ENCODE measurements at regions not wholly inside any gene's neighbourhood (a gene's known extent, or its start where the extent isn't known, plus 50 kb on each side); places are given as distances from the start of the nearest gene placed in this dataset.

DNA sequence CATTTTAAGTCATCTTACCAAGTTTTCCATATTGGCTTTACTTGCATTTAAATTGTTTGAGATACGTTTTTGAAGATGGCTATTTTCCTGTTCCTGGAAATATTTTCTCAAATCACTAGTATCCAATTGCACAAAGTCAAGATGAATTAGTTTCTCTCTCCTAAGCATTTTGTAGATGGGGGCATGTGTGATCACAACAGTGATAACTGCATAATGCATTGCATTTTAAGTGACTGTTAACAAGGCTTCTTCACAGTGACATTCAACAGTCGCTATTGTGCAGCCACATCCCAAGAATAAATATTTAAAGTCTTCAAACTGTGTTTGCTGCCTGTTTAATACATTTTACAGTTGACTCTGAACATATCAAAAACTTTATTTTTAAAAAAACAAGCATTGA is 694.2 kb upstream of the CDH7 start:
- no peaks in the 10 kb centered on the region for H3K36me3 ChIP-seq (ENCODE audit: low read depth)
- no peak for ATAC-seq
- H3K4me3 ChIP-seq, result no peak overlapping the region
- no peaks in the 10 kb centered on the region for H3K4me1 ChIP-seq (ENCODE audit: low read depth)
- intact Hi-C loops (cut with DNase I, micrococcal nuclease), result no loop called here
- TF ChIP-seq, protein P1, sequence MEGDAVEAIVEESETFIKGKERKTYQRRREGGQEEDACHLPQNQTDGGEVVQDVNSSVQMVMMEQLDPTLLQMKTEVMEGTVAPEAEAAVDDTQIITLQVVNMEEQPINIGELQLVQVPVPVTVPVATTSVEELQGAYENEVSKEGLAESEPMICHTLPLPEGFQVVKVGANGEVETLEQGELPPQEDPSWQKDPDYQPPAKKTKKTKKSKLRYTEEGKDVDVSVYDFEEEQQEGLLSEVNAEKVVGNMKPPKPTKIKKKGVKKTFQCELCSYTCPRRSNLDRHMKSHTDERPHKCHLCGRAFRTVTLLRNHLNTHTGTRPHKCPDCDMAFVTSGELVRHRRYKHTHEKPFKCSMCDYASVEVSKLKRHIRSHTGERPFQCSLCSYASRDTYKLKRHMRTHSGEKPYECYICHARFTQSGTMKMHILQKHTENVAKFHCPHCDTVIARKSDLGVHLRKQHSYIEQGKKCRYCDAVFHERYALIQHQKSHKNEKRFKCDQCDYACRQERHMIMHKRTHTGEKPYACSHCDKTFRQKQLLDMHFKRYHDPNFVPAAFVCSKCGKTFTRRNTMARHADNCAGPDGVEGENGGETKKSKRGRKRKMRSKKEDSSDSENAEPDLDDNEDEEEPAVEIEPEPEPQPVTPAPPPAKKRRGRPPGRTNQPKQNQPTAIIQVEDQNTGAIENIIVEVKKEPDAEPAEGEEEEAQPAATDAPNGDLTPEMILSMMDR (IDR thresholded peaks at IDR 0.05), result no peak
- DNase-seq, result no peak
- H3K9me3 ChIP-seq, result no peaks in the 10 kb centered on the region

DNA sequence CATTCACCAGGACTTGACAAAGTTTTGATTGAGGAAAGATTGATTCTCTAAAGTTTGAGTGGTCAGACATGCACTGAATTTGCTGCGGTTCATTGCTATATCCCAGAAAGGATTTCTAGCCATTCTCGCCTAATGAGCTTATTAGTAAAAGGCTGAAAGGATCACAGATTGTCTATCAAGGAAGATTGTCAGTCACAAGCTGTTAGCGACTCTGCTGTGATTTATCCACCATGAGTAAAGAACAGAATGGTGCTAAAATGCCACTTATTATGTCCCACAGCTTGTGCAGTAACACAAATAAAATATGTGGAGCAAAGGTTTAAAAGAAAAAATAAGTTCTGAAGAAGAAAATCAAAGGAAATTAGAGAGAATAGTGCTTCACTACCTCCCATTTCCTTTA is 701.2 kb upstream of the CDH7 start:
- TF ChIP-seq, protein P1 (IDR thresholded peaks at IDR 0.05), result no peak
- DNase-seq (no peak), ATAC-seq (no peak)
- Histone ChIP-seq H3K4me1 (ENCODE audit: low read depth) (no peaks in the 10 kb centered on the region), H3K9me3 (no peaks in the 10 kb centered on the region), H3K4me3 (no peak overlapping the region), H3K36me3 (ENCODE audit: low read depth) (no peaks in the 10 kb centered on the region)
- intact Hi-C loops (cut with DNase I, micrococcal nuclease), result no loop called here

DNA sequence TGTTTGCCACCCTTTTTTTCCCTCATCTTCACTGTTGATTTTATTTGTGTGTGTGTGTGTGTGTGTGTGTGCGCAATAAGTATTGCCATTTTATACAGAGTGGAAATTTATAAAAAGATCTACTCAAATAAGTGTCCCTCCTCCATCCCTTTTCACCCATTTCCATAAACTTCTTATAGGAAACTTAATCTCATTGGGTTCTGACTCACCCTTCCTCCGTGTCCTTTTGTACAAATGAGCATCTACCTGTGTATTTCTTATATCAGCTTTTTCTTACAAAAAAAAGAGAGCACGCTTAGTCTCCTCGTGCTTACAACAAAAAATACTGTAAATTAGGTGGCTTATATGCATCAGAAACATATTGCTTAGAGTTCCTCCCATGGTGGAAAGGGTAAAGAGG is 711.2 kb upstream of the CDH7 start:
- no peak for ATAC-seq
- DNase-seq, result no peak
- H3K9me3 ChIP-seq, result no peaks in the 10 kb centered on the region

DNA sequence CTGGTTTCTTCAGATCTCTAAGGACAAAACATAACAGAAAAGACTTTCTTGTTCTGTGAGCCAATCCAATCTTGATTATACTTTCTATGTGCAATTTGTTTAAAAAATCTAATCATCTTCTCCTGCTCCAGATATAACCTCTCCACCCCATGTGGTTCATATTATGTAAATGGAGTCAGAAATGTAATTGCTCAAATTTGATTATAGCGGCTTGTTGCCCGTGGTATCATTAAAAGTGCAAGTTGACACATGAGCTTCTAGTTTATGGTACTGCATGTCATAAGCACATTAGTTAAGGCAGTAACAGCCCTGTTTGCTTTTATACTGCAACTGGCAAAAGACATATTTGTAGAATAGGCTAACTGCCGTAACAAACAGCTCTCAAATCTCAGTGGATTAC is 715.1 kb upstream of the CDH7 start:
- ATAC-seq (no peak), DNase-seq (no peak)
- H3K36me3 ChIP-seq (ENCODE audit: low read depth), result no peaks in the 10 kb centered on the region
- H3K4me1 ChIP-seq (ENCODE audit: low read depth), result no peaks in the 10 kb centered on the region
- H3K9me3 ChIP-seq, result no peaks in the 10 kb centered on the region
- H3K4me3 ChIP-seq, result no peak overlapping the region
- intact Hi-C loops (cut with DNase I, micrococcal nuclease), result no loop called here
- TF ChIP-seq, protein P1 (IDR thresholded peaks at IDR 0.05), result no peak

More for the DNA sequence above, 711.2 kb upstream of the CDH7 start:
- H3K4me1 ChIP-seq (ENCODE audit: low read depth), result no peaks in the 10 kb centered on the region
- intact Hi-C loops (cut with DNase I, micrococcal nuclease), result no loop called here
- H3K36me3 ChIP-seq (ENCODE audit: low read depth), result no peaks in the 10 kb centered on the region
- TF ChIP-seq, protein P1 (IDR thresholded peaks at IDR 0.05), result no peak
- no peak overlapping the region for H3K4me3 ChIP-seq

DNA sequence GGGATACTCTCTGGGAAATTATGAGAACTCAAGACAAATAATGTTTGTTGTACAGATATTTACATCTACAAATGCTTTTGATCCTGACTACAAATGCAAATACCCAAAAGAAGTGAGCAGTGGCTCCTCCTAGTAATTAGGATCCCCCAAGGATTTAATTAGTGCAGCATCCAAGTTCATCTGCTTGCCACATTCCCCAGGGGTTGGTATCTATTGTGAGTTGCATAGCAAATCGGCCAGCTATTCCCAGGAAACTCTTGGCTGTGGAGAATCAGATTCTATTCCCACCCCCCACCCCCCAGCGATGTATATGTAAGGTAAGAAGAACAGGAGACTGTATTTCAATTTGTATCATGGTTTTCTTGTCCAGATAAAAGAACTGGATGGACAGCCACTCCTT is 725.1 kb upstream of the CDH7 start:
- ATAC-seq (no peak), DNase-seq (no peak)
- intact Hi-C loops (cut with DNase I, micrococcal nuclease), result no loop called here
- no peaks in the 10 kb centered on the region for H3K4me1 ChIP-seq (ENCODE audit: low read depth)
- no peaks in the 10 kb centered on the region for H3K36me3 ChIP-seq (ENCODE audit: low read depth)
- no peaks in the 10 kb centered on the region for H3K9me3 ChIP-seq
- H3K4me3 ChIP-seq, result no peak overlapping the region
- TF ChIP-seq, protein P1 (IDR thresholded peaks at IDR 0.05), result no peak

DNA sequence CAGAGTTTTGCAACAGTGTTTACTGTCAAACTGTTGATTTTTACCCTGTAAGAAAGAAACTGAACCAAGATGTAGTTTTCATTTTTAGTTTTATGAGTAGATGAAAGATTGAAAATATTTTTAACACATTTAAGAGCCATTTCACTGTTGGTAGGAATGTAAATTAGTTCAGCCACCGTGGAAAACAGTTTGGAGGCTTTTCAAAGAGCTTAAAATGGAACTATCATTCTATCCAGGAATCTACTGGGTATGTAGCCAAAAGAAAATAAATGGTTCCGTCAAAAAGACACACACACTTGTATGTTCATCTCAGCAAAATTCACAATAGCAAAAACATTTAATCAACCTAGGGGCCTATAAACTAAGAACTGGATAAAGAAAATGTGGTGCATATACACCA is 729.8 kb upstream of the CDH7 start:
- H3K36me3 ChIP-seq (ENCODE audit: low read depth), result no peaks in the 10 kb centered on the region
- no peak for DNase-seq
- H3K4me3 ChIP-seq, result no peak overlapping the region
- ATAC-seq, result no peak
- H3K9me3 ChIP-seq, result no peaks in the 10 kb centered on the region
- no peaks in the 10 kb centered on the region for H3K4me1 ChIP-seq (ENCODE audit: low read depth)
- intact Hi-C loops (cut with DNase I, micrococcal nuclease), result no loop called here
- TF ChIP-seq, protein P1 (IDR thresholded peaks at IDR 0.05), result no peak

Measured in mucosa of descending colon (tissue), 3 donors.